ENCODE measurements at regions not wholly inside any gene's neighbourhood (a gene's known extent, or its start where the extent isn't known, plus 50 kb on each side); places are given as distances from the start of the nearest gene placed in this dataset.

DNA sequence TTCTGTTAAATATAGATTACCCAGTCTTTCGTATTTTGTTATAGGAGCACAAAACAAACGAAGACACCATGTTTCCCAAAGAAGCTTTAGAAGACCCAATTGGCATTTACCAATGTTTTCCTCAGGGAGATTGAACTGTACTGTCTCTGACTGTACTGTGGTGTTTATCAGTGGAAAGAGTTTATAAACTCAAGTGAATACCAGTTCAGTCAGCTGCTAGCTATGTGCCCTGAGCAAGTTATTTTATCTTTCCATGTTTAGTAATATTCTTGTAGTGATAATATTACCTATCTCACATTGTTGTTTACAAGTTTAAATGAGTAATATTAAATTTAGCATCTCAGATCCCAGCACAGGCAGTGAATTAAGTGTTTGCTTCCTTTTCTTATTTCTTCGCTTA, 773.2 kb downstream of the KCNA4 start:
- no peak for TF ChIP-seq SP1 (IDR thresholded peaks at IDR 0.05)
- no peak for TF ChIP-seq FOXA1 (IDR thresholded peaks at IDR 0.05)
- TF ChIP-seq FOXK2 (IDR thresholded peaks at IDR 0.05) = no peak
- TF ChIP-seq BHLHE40 (IDR thresholded peaks at IDR 0.05; ENCODE audit: borderline replicate concordance) = no peak
- TF ChIP-seq ELF4 (IDR thresholded peaks at IDR 0.05) = no peak
- no peak for TF ChIP-seq L3MBTL2 (conservative IDR thresholded peaks at IDR 0.05)
